ENCODE measurements at regions not wholly inside any gene's neighbourhood (a gene's known extent, or its start where the extent isn't known, plus 50 kb on each side); places are given as distances from the start of the nearest gene placed in this dataset.
"Not testable (repeated sequence)": the region's sequence is repeated elsewhere in the genome, so short reads cannot be mapped to it uniquely, and the experiment has no call there.

DNA sequence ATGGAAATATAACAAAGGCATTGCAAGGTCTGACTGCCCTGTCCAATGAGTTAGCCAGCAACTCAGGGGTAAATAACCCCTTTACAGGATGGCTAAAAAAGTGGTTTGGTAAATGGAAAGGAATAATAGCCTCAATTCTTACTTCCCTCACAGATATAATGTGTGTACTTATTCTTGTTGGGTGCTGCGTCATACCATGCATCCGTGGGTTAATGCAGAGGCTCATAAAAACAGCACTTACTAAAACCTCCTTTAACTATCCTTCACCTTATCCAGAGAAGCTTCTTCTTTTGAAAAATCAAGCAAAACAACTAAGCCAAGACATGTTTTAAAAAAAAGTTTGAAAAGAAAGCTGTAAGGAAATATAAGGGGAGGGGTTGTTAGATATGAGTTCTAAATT, 301.0 kb downstream of the PAPSS1 start:
- Histone ChIP-seq H3K27ac (ENCODE audit: low read depth in 2 of 2, low read length in 2 of 2) (no peak overlapping the region), H3K9ac (ENCODE audit: low read length in 3 of 3) (no peak overlapping the region), H3K9me3 (ENCODE audit: control insufficient read depth in 2 of 3, insufficient read depth in 1 of 3, low read length in 3 of 3) (no peaks in the 10 kb centered on the region), H3K4me1 (ENCODE audit: control insufficient read depth in 2 of 3, insufficient read depth in 2 of 3, low read depth in 1 of 3, low read length in 3 of 3) (no peaks in the 10 kb centered on the region), H3K4me3 (ENCODE audit: low read length in 3 of 3) (no peak overlapping the region), H3K27me3 (ENCODE audit: control insufficient read depth, insufficient read depth, low read length) (no peaks in the 10 kb centered on the region), H3K36me3 (ENCODE audit: control insufficient read depth in 2 of 3, insufficient read depth in 3 of 3, low read length in 3 of 3) (no peaks in the 10 kb centered on the region)
- TF ChIP-seq, protein P1, sequence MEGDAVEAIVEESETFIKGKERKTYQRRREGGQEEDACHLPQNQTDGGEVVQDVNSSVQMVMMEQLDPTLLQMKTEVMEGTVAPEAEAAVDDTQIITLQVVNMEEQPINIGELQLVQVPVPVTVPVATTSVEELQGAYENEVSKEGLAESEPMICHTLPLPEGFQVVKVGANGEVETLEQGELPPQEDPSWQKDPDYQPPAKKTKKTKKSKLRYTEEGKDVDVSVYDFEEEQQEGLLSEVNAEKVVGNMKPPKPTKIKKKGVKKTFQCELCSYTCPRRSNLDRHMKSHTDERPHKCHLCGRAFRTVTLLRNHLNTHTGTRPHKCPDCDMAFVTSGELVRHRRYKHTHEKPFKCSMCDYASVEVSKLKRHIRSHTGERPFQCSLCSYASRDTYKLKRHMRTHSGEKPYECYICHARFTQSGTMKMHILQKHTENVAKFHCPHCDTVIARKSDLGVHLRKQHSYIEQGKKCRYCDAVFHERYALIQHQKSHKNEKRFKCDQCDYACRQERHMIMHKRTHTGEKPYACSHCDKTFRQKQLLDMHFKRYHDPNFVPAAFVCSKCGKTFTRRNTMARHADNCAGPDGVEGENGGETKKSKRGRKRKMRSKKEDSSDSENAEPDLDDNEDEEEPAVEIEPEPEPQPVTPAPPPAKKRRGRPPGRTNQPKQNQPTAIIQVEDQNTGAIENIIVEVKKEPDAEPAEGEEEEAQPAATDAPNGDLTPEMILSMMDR (IDR thresholded peaks at IDR 0.05; ENCODE audit: borderline replicate concordance, extremely low read depth, insufficient read depth), result no peak
- intact Hi-C loops (cut with DNase I), result no loop called here
- DNase-seq (no peak), FAIRE-seq (no peak)

- H3K9me3 ChIP-seq (ENCODE audit: control insufficient read depth in 2 of 3, insufficient read depth in 1 of 3, low read length in 3 of 3); FAIRE-seq; H3K9ac ChIP-seq (ENCODE audit: low read length in 3 of 3); H3K36me3 ChIP-seq (ENCODE audit: control insufficient read depth in 2 of 3, insufficient read depth in 3 of 3, low read length in 3 of 3); H3K27me3 ChIP-seq (ENCODE audit: control insufficient read depth, insufficient read depth, low read length); DNase-seq; H3K27ac ChIP-seq (ENCODE audit: low read depth in 2 of 2, low read length in 2 of 2); H3K4me1 ChIP-seq (ENCODE audit: control insufficient read depth in 2 of 3, insufficient read depth in 2 of 3, low read depth in 1 of 3, low read length in 3 of 3); intact Hi-C loops (cut with DNase I); H3K4me3 ChIP-seq (ENCODE audit: low read length in 3 of 3): not testable (repeated sequence)
Measured at GRCh38 chr4:107415490-107415889, 304.5 kb downstream of the PAPSS1 start.

DNA sequence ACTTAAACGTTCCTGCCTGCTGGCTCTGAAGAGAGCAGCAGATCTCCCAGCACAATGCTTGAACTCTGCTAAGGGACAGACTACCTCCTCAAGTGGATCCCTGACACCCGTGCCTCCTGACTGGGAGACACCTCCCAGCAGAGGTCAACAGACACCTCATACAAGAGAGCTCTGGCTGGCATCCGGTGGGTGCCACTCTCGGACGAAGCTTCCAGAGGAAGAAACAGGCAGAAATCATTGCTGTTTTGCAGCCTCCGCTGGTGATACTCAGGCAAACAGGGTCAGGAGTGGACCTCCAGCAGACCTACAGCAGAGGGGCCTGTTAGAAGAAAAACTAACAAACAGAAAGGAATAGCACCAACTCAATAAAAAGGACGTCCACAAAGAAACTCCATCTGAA, 310.2 kb downstream of the PAPSS1 start:
- FAIRE-seq; DNase-seq; H3K4me3 ChIP-seq (ENCODE audit: low read length in 3 of 3); H3K27me3 ChIP-seq (ENCODE audit: control insufficient read depth, insufficient read depth, low read length); H3K36me3 ChIP-seq (ENCODE audit: control insufficient read depth in 2 of 3, insufficient read depth in 3 of 3, low read length in 3 of 3); H3K4me1 ChIP-seq (ENCODE audit: control insufficient read depth in 2 of 3, insufficient read depth in 2 of 3, low read depth in 1 of 3, low read length in 3 of 3); H3K9me3 ChIP-seq (ENCODE audit: control insufficient read depth in 2 of 3, insufficient read depth in 1 of 3, low read length in 3 of 3); intact Hi-C loops (cut with DNase I); H3K27ac ChIP-seq (ENCODE audit: low read depth in 2 of 2, low read length in 2 of 2); H3K9ac ChIP-seq (ENCODE audit: low read length in 3 of 3): not testable (repeated sequence)

- Histone ChIP-seq H3K9me3 (ENCODE audit: control insufficient read depth in 2 of 3, insufficient read depth in 1 of 3, low read length in 3 of 3) (no peaks in the 10 kb centered on the region), H3K27me3 (ENCODE audit: control insufficient read depth, insufficient read depth, low read length) (no peaks in the 10 kb centered on the region), H3K9ac (ENCODE audit: low read length in 3 of 3) (no peak overlapping the region), H3K4me1 (ENCODE audit: control insufficient read depth in 2 of 3, insufficient read depth in 2 of 3, low read depth in 1 of 3, low read length in 3 of 3) (no peaks in the 10 kb centered on the region), H3K27ac (ENCODE audit: low read depth in 2 of 2, low read length in 2 of 2) (no peak overlapping the region), H3K4me3 (ENCODE audit: low read length in 3 of 3) (no peak overlapping the region), H3K36me3 (ENCODE audit: control insufficient read depth in 2 of 3, insufficient read depth in 3 of 3, low read length in 3 of 3) (no peaks in the 10 kb centered on the region)
- intact Hi-C loops (cut with DNase I), result no loop called here
- TF ChIP-seq, protein P1 (IDR thresholded peaks at IDR 0.05; ENCODE audit: borderline replicate concordance, extremely low read depth, insufficient read depth), result no peak
- DNase-seq, result no peak
- no peak for FAIRE-seq
Measured at GRCh38 chr4:107408968-107409367, 311.1 kb downstream of the PAPSS1 start.

Measured in kidney (tissue), 13 donors.